Common myeloid progenitor, CD34-positive (primary cell): ENCODE measurements at regions not wholly inside any gene's neighbourhood (a gene's known extent, or its start where the extent isn't known, plus 50 kb on each side); places are given as distances from the start of the nearest gene placed in this dataset.

Experiments
- CTCF ChIA-PET: fragments of 350-600 bp; sonication (Branson Sonifier 250); formaldehyde crosslinking; loops from one replicate; lab custom pipeline; 2021; ENCODE audit warnings: antibody characterized with exemption; lab: Charles Lee
- POLR2A ChIA-PET: fragments of 350-600 bp; sonication (Branson Sonifier 250); formaldehyde crosslinking; loops from one replicate; lab custom pipeline; 2021; ENCODE audit warnings: antibody characterized with exemption; lab: Charles Lee
- DNase-seq, 3 donors: peaks; one replicate each; pipeline versions ENCODE4 v3.0.0 to v3.0.0-alpha.2; 2013
- H3K27ac ChIP-seq, 2 experiments: 1 replicate in 1 of 2; 2 replicates in 1 of 2; pipeline ENCODE4 v1.7.0; 2013; ENCODE audit warnings: inconsistent platforms in 2 of 2, low read length in 2 of 2, mild to moderate bottlenecking in 2 of 2, low read depth in 1 of 2, moderate library complexity in 1 of 2; ENCODE audit not compliant: severe bottlenecking in 2 of 2, insufficient read depth in 1 of 2, poor library complexity in 1 of 2
- H3K27me3 ChIP-seq, 5 experiments: replicated peaks in 2 of 5; 1 replicate in 3 of 5; 2 replicates in 2 of 5; pipeline versions ENCODE4 v1.6.1 to v1.7.0; 2013; ENCODE audit warnings: low read length in 4 of 5, mild to moderate bottlenecking in 2 of 5, moderate library complexity in 2 of 5, inconsistent platforms in 1 of 5; ENCODE audit not compliant: insufficient read depth in 5 of 5, control insufficient read depth in 4 of 5
- H3K36me3 ChIP-seq, 4 experiments: 1 replicate in 2 of 4; 2 replicates in 2 of 4; pipeline versions ENCODE4 v1.6.1 to v1.7.0; 2013; ENCODE audit warnings: low read length in 3 of 4, control low read depth in 1 of 4, mild to moderate bottlenecking in 1 of 4; ENCODE audit not compliant: control insufficient read depth in 4 of 4, insufficient read depth in 4 of 4
- H3K4me1 ChIP-seq, 4 experiments: 1 replicate in 3 of 4; 2 replicates in 1 of 4; pipeline versions ENCODE4 v1.6.1 to v1.7.1; 2013; ENCODE audit warnings: low read length in 3 of 4, mild to moderate bottlenecking in 3 of 4, control low read depth in 1 of 4, inconsistent platforms in 1 of 4, moderate library complexity in 1 of 4; ENCODE audit not compliant: control insufficient read depth in 4 of 4, insufficient read depth in 4 of 4; ENCODE audit errors: control extremely low read depth in 1 of 4
- H3K4me3 ChIP-seq, 7 experiments: 1 replicate in 4 of 7; 2 replicates in 3 of 7; pipeline versions ENCODE4 v1.5.1 to v1.7.0; 2013; ENCODE audit warnings: mild to moderate bottlenecking in 7 of 7, low read length in 6 of 7, moderate library complexity in 6 of 7, inconsistent platforms in 2 of 7, low read depth in 2 of 7, control low read depth in 1 of 7; ENCODE audit not compliant: insufficient read depth in 4 of 7, control insufficient read depth in 1 of 7; ENCODE audit errors: extremely low read depth in 1 of 7
- H3K9me3 ChIP-seq, 5 experiments: 1 replicate in 4 of 5; 2 replicates in 1 of 5; pipeline versions ENCODE4 v1.6.1 to v1.7.1; 2013; ENCODE audit warnings: low read length in 4 of 5, mild to moderate bottlenecking in 2 of 5, inconsistent platforms in 1 of 5, low read depth in 1 of 5, moderate library complexity in 1 of 5; ENCODE audit not compliant: control insufficient read depth in 4 of 5, insufficient read depth in 2 of 5; ENCODE audit errors: control extremely low read depth in 1 of 5
- WGBS: methylation state at CpG from one replicate; pipeline ENCODE4 v1.1.5; 2013; ENCODE audit not compliant: insufficient coverage; 5-methylcytosine and 5-hydroxymethylcytosine counted together

DNA sequence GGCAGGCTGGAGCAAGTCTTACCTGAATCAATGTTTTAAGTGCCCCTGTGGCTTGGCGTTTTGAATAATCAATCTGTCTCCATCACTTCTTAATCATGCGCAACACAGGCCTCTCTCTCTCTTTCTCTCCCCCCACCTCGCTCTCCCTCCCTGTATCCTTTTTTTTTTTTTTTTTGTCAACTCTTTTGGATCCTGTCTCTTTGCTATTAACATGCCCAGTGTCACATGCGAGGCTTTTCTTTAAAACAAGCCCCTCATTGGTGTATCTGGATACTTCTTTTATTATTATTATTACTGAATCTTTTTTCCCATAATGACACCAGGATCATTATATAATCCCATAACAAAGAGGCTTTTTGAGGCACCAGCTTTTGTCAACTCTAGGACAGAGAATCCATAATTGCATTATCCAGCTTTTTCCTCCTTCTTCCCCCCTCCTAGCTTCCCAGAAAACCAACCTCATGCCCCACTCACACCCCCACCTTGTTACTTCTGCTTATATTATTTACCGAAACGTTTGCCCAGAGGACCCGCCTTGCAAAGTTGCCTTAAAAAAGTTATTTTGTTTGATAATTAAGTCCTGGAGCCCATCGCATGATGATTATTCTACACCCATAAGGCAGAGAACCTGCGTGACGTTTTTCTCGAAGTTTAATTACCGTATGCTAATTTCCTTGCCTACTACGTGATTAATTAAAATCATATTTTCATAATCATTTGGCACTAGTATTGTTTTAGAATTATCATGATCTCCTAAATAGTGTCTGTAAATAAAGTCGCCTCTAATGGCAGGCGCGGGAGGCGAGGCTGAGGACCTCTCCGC, 148.1 kb upstream of the ZNF536 start:
- Histone ChIP-seq H3K4me3 (no peak overlapping the region), H3K36me3 (no peaks in the 10 kb centered on the region), H3K4me1 (peaks cover 0 to 46% (median 30%) of the 10 kb centered on the region in 4 experiments), H3K9me3 (no peaks in the 10 kb centered on the region), H3K27me3 (peaks cover 9 to 89% (median 52%) of the 10 kb centered on the region in 5 experiments), H3K27ac (no peak overlapping the region)
- ChIA-PET CTCF (interaction anchor here (0.9 to 1.5 kb wide), 4 partner anchors 9 to 59 kb away, joined by 3 read pairs; no protein-coding TSS in a partner anchor), POLR2A (no interaction called here)
- WGBS, result 19% methylated on average over 9 of the region's 18 CpGs
- peak in 1 of 3 donors; percentile 26 for DNase-seq

DNA sequence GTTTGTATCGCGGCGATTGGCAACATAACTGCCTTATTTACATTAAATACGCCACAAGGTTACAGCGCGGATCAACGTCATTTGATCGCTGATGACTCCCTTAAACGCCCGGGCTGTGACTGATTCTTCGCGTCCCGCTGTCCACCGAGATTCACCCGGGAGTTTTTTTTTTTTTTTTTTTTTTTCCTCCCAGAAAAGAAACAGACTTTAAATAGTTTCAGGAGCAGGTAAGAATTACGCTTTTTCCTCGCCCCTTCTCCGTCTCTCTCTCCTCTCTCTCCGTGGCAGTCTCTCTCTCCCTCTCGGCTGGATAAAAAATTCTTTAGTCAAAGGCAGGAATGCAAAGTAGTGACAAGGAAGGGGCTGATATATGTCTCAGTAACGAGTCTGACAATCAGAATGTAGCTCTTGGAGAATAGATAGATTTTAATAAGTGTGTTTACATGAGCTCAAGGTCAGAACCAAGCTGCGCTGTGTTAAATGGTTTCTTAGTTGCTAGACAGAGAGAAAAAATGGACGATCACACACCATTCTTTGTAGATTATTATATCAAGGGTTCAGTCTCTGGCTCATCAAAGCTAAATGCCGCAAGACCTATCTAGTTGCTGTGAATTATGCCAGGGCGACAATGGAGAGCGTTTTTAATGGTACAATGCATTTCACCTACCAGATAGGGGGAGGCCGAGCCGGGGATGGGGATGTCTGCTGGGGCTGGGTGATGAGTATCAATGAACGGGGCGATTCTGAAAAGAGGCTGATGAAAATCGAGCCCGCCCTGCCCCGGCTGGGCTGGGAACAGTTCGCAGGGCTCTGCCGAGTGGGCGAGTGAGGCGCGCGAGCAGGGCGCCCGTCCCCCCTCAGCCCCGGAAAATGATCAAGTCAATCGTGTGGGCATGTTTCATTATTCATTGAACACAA, 147.2 kb upstream of the ZNF536 start:
- WGBS, result 4% methylated on average over 27 of the region's 43 CpGs
- Histone ChIP-seq H3K4me1 (peaks cover 0 to 47% (median 31%) of the 10 kb centered on the region in 4 experiments), H3K27me3 (peaks cover 10 to 92% (median 57%) of the 10 kb centered on the region in 5 experiments), H3K9me3 (no peaks in the 10 kb centered on the region), H3K27ac (no peak overlapping the region), H3K4me3 (peak overlapping the region in 4 of 7 experiments; percentile 25 to 52 (median 38)), H3K36me3 (no peaks in the 10 kb centered on the region)
- ChIA-PET CTCF (interaction anchor here (1.3 kb wide), 1 partner anchor 17 kb away, joined by 3 read pairs; no protein-coding TSS in a partner anchor), POLR2A (no interaction called here)
- peak in 2 of 3 donors; percentile 52 to 57 for DNase-seq

DNA sequence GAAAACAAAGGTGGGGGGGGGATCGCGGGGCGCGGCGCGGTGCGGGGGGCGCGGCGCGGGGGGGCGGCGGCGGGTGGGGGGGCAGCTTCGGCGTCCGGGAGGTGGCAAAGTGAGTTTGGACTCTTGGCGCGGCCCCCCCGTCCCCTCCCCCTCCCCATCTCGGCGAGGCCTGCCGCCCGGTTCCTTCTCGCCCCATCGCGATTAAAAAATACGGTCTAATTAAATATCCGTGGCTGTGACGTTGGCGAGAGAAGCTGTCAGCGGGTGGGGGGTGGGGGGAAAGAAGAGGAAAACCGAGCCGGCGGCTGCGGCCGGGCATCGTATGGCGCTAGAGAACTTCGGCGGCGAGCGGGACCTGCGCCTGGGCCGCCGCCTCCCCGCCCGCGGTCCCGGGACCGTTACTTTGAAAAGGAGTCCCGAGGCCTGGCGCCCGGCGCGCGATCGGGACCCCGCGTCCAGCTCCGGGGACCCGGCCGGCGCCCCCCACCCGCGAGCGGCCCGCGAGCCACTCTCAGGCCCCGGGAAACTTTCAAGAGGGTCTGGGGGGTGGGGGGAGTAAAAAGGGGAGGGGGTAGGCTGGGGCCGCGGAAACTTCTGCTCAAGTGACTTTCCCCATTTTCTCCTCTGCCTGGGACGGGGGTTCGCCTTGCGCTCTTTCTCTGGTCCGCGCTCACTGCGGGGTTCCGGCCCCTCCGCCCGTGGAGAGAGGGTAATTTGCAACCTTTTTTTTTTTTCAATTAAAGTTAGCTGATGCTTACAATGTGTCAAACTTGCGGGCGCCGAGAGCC, 146.3 kb upstream of the ZNF536 start:
- peak overlapping the region in 3 of 7 experiments; percentile 26 to 76 (median 66) for H3K4me3 ChIP-seq
- H3K4me1 ChIP-seq, result peaks cover 2 to 53% (median 31%) of the 10 kb centered on the region in 4 experiments
- WGBS, result 2% methylated on average over 40 of the region's 84 CpGs
- peaks cover 4 to 94% (median 60%) of the 10 kb centered on the region in 5 experiments for H3K27me3 ChIP-seq
- peak in 1 of 3 donors; percentile 20 for DNase-seq
- ChIA-PET POLR2A (interaction anchor here (0.6 kb wide), 1 partner anchor 219 kb away, joined by 3 read pairs; no protein-coding TSS in a partner anchor), CTCF (no interaction called here)
- H3K27ac ChIP-seq, result no peak overlapping the region
- no peaks in the 10 kb centered on the region for H3K9me3 ChIP-seq
- no peaks in the 10 kb centered on the region for H3K36me3 ChIP-seq

DNA sequence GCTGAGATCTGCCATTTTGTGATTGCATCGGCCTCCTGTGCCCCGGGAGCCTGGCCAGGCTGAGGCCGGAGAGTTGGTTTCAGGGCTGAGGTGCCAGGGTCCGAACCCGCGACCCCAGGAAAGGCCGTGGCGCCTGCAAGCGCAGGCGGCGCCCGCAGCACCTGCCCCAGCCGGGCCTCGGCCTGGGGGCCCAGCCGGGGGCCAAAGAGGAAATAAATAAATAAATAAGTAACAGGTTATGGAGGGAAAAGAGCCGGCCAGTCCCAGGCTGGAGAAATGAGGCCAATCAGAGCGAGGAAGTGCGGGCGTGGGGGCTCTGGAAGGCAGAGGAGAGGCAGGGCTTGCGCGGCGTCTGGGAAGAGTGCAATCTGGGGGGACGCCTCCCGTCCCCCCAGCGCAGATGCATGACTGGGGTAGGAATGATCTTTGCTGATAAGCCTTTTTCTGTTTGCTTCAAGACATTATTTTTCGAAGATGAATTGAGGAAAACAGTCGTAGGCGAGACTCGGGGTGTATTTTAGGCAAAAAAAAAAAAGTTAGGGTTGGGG, 145.6 kb upstream of the ZNF536 start:
- no peak overlapping the region for H3K27ac ChIP-seq
- no peaks in the 10 kb centered on the region for H3K36me3 ChIP-seq
- H3K9me3 ChIP-seq, result no peaks in the 10 kb centered on the region
- peaks cover 2 to 53% (median 31%) of the 10 kb centered on the region in 4 experiments for H3K4me1 ChIP-seq
- CTCF ChIA-PET, result no interaction called here
- 3% methylated on average over 19 of the region's 29 CpGs for WGBS
- peaks cover 4 to 94% (median 56%) of the 10 kb centered on the region in 5 experiments for H3K27me3 ChIP-seq
- H3K4me3 ChIP-seq, result peak overlapping the region in 4 of 7 experiments; percentile 15 to 76 (median 62)
- POLR2A ChIA-PET, result interaction anchor here (0.6 kb wide), 2 partner anchors 220 to 523 kb away, joined by 3 read pairs; no protein-coding TSS in a partner anchor
- DNase-seq, result peak in 1 of 3 donors; percentile 15

DNA sequence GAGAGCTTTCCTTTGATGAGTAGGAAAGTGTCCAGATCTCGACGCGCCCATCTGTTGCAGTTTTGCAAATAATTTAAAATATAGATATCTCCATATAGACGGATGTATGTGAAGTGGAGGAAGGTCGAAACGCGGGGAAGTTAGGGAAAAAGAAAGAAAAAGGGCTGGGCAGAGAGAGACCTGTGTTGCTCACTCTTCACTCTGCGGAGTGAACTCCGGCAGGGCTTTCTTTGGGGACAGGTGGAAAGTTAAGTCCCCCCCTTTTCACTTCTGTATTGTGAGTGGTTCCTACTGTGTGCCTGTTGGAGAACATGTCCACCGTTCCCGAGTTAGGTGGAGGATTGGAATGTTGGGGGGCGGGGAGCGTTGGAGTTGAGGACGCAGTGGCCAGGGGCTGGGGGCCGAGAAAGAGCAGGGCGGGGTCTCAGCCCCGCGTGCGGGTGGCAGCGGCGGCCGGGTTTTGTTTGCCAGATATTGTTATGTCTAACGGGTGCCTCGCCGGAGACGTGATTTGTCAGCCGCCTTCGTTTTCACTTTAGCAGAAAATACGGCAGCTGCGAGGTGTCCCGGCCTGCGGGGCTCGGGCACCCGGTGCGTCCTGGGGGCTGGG, 145.1 kb upstream of the ZNF536 start:
- under 1% methylated on average over 27 of the region's 35 CpGs for WGBS
- H3K27ac ChIP-seq, result no peak overlapping the region
- peaks cover 4 to 92% (median 54%) of the 10 kb centered on the region in 5 experiments for H3K27me3 ChIP-seq
- H3K36me3 ChIP-seq, result no peaks in the 10 kb centered on the region
- ChIA-PET CTCF (no interaction called here), POLR2A (interaction anchor here (0.6 kb wide), 1 partner anchor 523 kb away, joined by 3 read pairs; no protein-coding TSS in a partner anchor)
- peak overlapping the region in 6 of 7 experiments; percentile 32 to 76 (median 55) for H3K4me3 ChIP-seq
- peaks cover 2 to 53% (median 31%) of the 10 kb centered on the region in 4 experiments for H3K4me1 ChIP-seq
- H3K9me3 ChIP-seq, result no peaks in the 10 kb centered on the region
- peak in 1 of 3 donors; percentile 48 for DNase-seq
